Activated CD8-positive, alpha-beta T cell treated with anti-CD3 and anti-CD28 coated beads, Interleukin-2, amount 10 ng/mL, durations not matched to agents 7 days and 5 days (primary cell): ENCODE measurements at regions not wholly inside any gene's neighbourhood (a gene's known extent, or its start where the extent isn't known, plus 50 kb on each side); places are given as distances from the start of the nearest gene placed in this dataset.

Source experiments
- ATAC-seq: fragments of 150-1000 bp; cut with Tn5 transposase; one replicate; pipeline ENCODE4 v1.10.0; 2021; ENCODE audit warnings: moderate library complexity
- CTCF ChIA-PET: fragments of 350-600 bp; sonication (Branson Sonifier 250); formaldehyde crosslinking; loops from one replicate; lab custom pipeline; 2021; ENCODE audit warnings: antibody characterized with exemption; lab: Charles Lee
- POLR2A ChIA-PET: fragments of 350-600 bp; sonication (Branson Sonifier 250); formaldehyde crosslinking; loops from one replicate; lab custom pipeline; 2021; ENCODE audit warnings: antibody characterized with exemption; lab: Charles Lee
- DNase-seq: peaks from one replicate; pipeline ENCODE4 v3.0.0-alpha.2; 2020
- H3K27ac Mint-ChIP-seq: one replicate; pipeline ENCODE4 v1.8.0; 2021; ENCODE audit warnings: mild to moderate bottlenecking, mixed read lengths
- H3K27me3 Mint-ChIP-seq: one replicate; pipeline ENCODE4 v1.8.0; 2021; ENCODE audit warnings: low read depth, mixed read lengths
- H3K36me3 Mint-ChIP-seq: one replicate; pipeline ENCODE4 v1.8.0; 2021; ENCODE audit warnings: low read depth, mixed read lengths
- H3K4me1 Mint-ChIP-seq: one replicate; pipeline ENCODE4 v1.8.0; 2021; ENCODE audit warnings: low read depth, mixed read lengths
- H3K4me3 Mint-ChIP-seq: one replicate; pipeline ENCODE4 v1.8.0; 2021; ENCODE audit warnings: mild to moderate bottlenecking, mixed read lengths
- H3K9me3 Mint-ChIP-seq: one replicate; pipeline ENCODE4 v1.8.0; 2022; ENCODE audit warnings: mixed read lengths; ENCODE audit not compliant: insufficient read depth

DNA sequence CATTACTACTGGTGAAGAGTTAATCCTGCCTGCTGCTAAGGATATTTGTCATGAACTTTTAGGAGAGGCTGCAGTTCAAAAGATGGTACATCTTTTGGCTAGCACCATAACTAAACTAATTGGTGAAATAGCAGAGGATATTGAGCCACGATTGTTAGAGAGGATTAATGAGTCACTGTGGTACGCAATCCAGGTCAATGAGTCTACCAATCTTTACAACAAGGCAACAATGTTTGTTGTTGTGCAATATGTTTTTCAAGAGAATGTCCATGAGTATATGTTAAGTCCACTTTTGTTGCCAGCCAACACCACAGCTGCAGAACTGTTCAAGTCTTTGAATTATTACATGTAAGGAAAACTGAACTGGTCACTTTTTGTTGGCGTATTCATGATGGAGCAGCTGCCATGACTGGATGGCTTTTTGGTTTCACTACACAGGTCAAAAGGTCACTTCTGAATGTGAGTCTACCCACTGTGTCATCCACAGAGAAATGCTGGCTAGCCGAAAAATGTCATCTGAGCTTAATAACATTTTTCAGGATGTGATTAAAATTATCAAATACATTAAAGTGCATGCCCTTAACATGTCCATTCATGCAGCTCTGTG is 402.6 kb upstream of the KIF2B start:
- H3K36me3 Mint-ChIP-seq: no peaks in the 10 kb centered on the region
- ATAC-seq: no peak
- H3K27me3 Mint-ChIP-seq: no peaks in the 10 kb centered on the region
- no peak overlapping the region for H3K4me3 Mint-ChIP-seq
- no peak for DNase-seq
- no peaks in the 10 kb centered on the region for H3K4me1 Mint-ChIP-seq
- no peak overlapping the region for H3K27ac Mint-ChIP-seq
- peaks cover 8% of the 10 kb centered on the region for H3K9me3 Mint-ChIP-seq
- ChIA-PET POLR2A (no interaction called here), CTCF (no interaction called here)

- Mint-ChIP-seq H3K9me3 (peaks cover 15% of the 10 kb centered on the region), H3K27ac (no peak overlapping the region), H3K36me3 (no peaks in the 10 kb centered on the region), H3K4me3 (no peak overlapping the region), H3K27me3 (no peaks in the 10 kb centered on the region), H3K4me1 (no peaks in the 10 kb centered on the region)
- DNase-seq (no peak), ATAC-seq (no peak)
- ChIA-PET CTCF (no interaction called here), POLR2A (no interaction called here)
These were observed 413.1 kb upstream of the KIF2B start for GRCh38 chr17:53409588-53409987.

GRCh38 chr17:53406907-53407306 is 415.8 kb upstream of the KIF2B start:
- Mint-ChIP-seq H3K4me3 (no peak overlapping the region), H3K27me3 (no peaks in the 10 kb centered on the region), H3K27ac (no peak overlapping the region), H3K9me3 (peaks cover 20% of the 10 kb centered on the region), H3K4me1 (no peaks in the 10 kb centered on the region), H3K36me3 (no peaks in the 10 kb centered on the region)
- ChIA-PET POLR2A (no interaction called here), CTCF (no interaction called here)
- DNase-seq (no peak), ATAC-seq (no peak)

DNA sequence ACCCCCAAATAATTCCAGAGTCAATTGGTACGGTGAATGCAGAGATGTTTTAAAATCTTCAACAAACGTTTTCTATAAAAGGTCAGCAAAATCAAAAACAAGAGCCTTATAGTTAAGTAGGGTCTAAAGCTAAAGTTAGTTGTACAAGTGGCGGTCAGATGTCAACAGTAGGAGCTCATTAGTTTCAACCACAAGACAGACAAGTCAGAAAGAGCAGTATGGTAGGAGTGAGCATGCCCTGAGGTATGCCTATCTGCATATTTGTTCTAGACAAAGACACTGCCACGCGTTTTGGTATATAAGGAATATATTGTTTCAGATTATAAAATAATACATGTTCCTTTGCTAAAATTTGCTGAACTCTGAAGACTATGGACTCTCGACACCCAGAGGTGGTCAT is 431.5 kb upstream of the KIF2B start:
- ChIA-PET POLR2A (no interaction called here), CTCF (no interaction called here)
- Mint-ChIP-seq H3K27ac (no peak overlapping the region), H3K4me3 (no peak overlapping the region), H3K4me1 (no peaks in the 10 kb centered on the region), H3K9me3 (peaks cover 8% of the 10 kb centered on the region), H3K27me3 (no peaks in the 10 kb centered on the region), H3K36me3 (no peaks in the 10 kb centered on the region)
- DNase-seq (no peak), ATAC-seq (no peak)

- Mint-ChIP-seq H3K36me3 (no peaks in the 10 kb centered on the region), H3K9me3 (peaks cover 8% of the 10 kb centered on the region), H3K27ac (no peak overlapping the region), H3K27me3 (no peaks in the 10 kb centered on the region), H3K4me3 (no peak overlapping the region), H3K4me1 (no peaks in the 10 kb centered on the region)
- ATAC-seq (no peak), DNase-seq (no peak)
- ChIA-PET CTCF (no interaction called here), POLR2A (no interaction called here)
These were observed 432.2 kb upstream of the KIF2B start for GRCh38 chr17:53390575-53390974.

- H3K27ac Mint-ChIP-seq: no peak overlapping the region
- no peak for DNase-seq
- ATAC-seq: no peak
- no peaks in the 10 kb centered on the region for H3K9me3 Mint-ChIP-seq
- ChIA-PET POLR2A (no interaction called here), CTCF (no interaction called here)
- no peaks in the 10 kb centered on the region for H3K27me3 Mint-ChIP-seq
- H3K4me1 Mint-ChIP-seq: no peaks in the 10 kb centered on the region
- no peak overlapping the region for H3K4me3 Mint-ChIP-seq
- H3K36me3 Mint-ChIP-seq: no peaks in the 10 kb centered on the region
These were observed 435.0 kb upstream of the KIF2B start for GRCh38 chr17:53387745-53388144.

DNA sequence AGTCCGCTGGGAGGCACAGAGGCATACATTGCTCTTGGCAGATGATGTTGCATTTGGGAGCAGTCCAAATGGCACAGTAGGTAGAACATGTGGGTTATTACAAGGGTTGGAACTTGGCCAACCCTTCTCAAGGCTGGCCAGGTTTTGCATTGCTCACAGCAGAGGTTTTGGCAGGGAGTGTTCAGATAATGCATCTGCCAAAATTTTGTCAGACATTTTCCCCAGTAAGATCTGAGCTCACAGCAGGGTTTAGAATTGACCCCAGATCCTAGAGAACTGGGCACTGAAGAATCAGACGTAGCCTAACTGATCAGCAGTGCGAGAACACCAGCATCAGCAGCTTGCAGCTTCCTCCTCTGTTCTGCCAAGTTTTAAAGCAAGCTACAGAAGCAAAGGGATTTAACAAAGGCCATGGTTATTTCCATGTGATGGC is 468.8 kb upstream of the KIF2B start:
- H3K9me3 Mint-ChIP-seq: peaks cover 10% of the 10 kb centered on the region
- DNase-seq (no peak), ATAC-seq (no peak)
- no peaks in the 10 kb centered on the region for H3K27me3 Mint-ChIP-seq
- H3K4me1 Mint-ChIP-seq: no peaks in the 10 kb centered on the region
- ChIA-PET POLR2A (no interaction called here), CTCF (no interaction called here)
- no peak overlapping the region for H3K4me3 Mint-ChIP-seq
- no peaks in the 10 kb centered on the region for H3K36me3 Mint-ChIP-seq
- no peak overlapping the region for H3K27ac Mint-ChIP-seq

GRCh38 chr17:53344778-53345177 is 477.9 kb upstream of the KIF2B start:
- H3K36me3 Mint-ChIP-seq: no peaks in the 10 kb centered on the region
- no peak for DNase-seq
- H3K9me3 Mint-ChIP-seq: peaks cover 9% of the 10 kb centered on the region
- no peaks in the 10 kb centered on the region for H3K27me3 Mint-ChIP-seq
- no peaks in the 10 kb centered on the region for H3K4me1 Mint-ChIP-seq
- no peak for ATAC-seq
- ChIA-PET CTCF (no interaction called here), POLR2A (no interaction called here)
- no peak overlapping the region for H3K4me3 Mint-ChIP-seq
- H3K27ac Mint-ChIP-seq: no peak overlapping the region

DNA sequence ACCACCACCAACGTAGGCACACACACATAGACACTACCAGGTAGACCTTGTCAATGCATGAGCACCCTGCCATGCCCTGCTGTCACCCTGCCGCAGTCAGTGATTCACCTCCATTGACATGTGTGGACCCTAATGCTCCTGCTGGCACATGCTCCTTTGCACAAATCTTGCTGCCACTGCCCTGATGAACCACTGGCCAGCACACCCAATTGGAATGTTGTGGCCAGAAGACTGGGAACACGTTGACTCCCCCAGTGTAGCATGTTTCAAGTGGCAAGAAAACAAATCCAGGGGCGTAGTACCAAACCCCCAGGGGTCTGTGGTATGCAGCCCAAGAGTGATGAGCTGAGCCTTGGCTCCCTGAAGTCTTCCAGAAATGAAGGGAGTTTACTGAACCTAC is 486.4 kb upstream of the KIF2B start:
- ATAC-seq (no peak), DNase-seq (no peak)
- no peak overlapping the region for H3K27ac Mint-ChIP-seq
- no peaks in the 10 kb centered on the region for H3K36me3 Mint-ChIP-seq
- no peak overlapping the region for H3K4me3 Mint-ChIP-seq
- POLR2A ChIA-PET: no interaction called here
- CTCF ChIA-PET: no interaction called here
- no peaks in the 10 kb centered on the region for H3K4me1 Mint-ChIP-seq
- H3K27me3 Mint-ChIP-seq: no peaks in the 10 kb centered on the region
- H3K9me3 Mint-ChIP-seq: peaks cover 20% of the 10 kb centered on the region

DNA sequence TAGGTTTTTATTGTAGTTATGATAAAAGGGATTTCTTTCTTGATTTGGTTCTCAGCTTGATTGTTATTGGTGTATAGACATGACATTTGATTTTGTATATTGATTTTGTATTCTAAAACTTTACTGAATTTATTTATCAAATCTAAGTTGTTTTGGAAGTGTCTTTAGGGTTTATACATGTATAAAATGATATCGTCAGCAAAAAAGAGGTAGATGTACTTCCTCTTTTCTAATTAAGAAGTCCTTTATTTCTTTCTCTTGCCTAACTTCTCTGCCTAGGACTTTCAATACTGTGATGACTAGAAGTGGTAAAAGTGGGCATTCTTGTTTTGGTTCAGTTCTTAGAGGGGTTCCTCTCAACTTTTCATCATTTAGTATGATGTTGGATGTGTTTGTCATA is 487.3 kb upstream of the KIF2B start:
- Mint-ChIP-seq H3K9me3 (peaks cover 14% of the 10 kb centered on the region), H3K27me3 (no peaks in the 10 kb centered on the region), H3K4me1 (no peaks in the 10 kb centered on the region), H3K27ac (no peak overlapping the region), H3K4me3 (no peak overlapping the region), H3K36me3 (no peaks in the 10 kb centered on the region)
- DNase-seq (no peak), ATAC-seq (no peak)
- POLR2A ChIA-PET: no interaction called here
- CTCF ChIA-PET: no interaction called here

- DNase-seq (no peak), ATAC-seq (no peak)
- Mint-ChIP-seq H3K36me3 (no peaks in the 10 kb centered on the region), H3K27me3 (no peaks in the 10 kb centered on the region), H3K4me1 (no peaks in the 10 kb centered on the region), H3K27ac (no peak overlapping the region), H3K9me3 (peaks cover 10% of the 10 kb centered on the region), H3K4me3 (no peak overlapping the region)
- ChIA-PET CTCF (no interaction called here), POLR2A (no interaction called here)
These were observed 492.0 kb upstream of the KIF2B start for GRCh38 chr17:53330756-53331155.

GRCh38 chr17:53321651-53322050 is 501.1 kb upstream of the KIF2B start:
- H3K4me1 Mint-ChIP-seq: no peaks in the 10 kb centered on the region
- H3K27ac Mint-ChIP-seq: no peak overlapping the region
- H3K27me3 Mint-ChIP-seq: no peaks in the 10 kb centered on the region
- CTCF ChIA-PET: no interaction called here
- no peak for ATAC-seq
- H3K4me3 Mint-ChIP-seq: no peak overlapping the region
- peaks cover 8% of the 10 kb centered on the region for H3K9me3 Mint-ChIP-seq
- H3K36me3 Mint-ChIP-seq: no peaks in the 10 kb centered on the region
- DNase-seq: no peak
- POLR2A ChIA-PET: no interaction called here

- H3K4me3 Mint-ChIP-seq: no peak overlapping the region
- H3K27me3 Mint-ChIP-seq: no peaks in the 10 kb centered on the region
- no peak for DNase-seq
- H3K27ac Mint-ChIP-seq: no peak overlapping the region
- ChIA-PET CTCF (no interaction called here), POLR2A (no interaction called here)
- H3K9me3 Mint-ChIP-seq: no peaks in the 10 kb centered on the region
- H3K4me1 Mint-ChIP-seq: no peaks in the 10 kb centered on the region
- H3K36me3 Mint-ChIP-seq: no peaks in the 10 kb centered on the region
- ATAC-seq: no peak
These were observed 502.8 kb upstream of the KIF2B start for GRCh38 chr17:53319947-53320346.
